NT2/D1 (cell line): ENCODE measurements at regions not wholly inside any gene's neighbourhood (a gene's known extent, or its start where the extent isn't known, plus 50 kb on each side); places are given as distances from the start of the nearest gene placed in this dataset.

Experiments
- SUZ12 ChIP-seq: IDR thresholded peaks from 2 replicates; pipeline ENCODE4 v1.6.1; 2011; ENCODE audit not compliant: insufficient read length, insufficient read depth; ENCODE audit errors: extremely low read depth
- YY1 ChIP-seq: IDR thresholded peaks from 2 replicates; pipeline ENCODE4 v1.6.1; 2011; ENCODE audit not compliant: insufficient read length, insufficient read depth

GRCh38 chrX:42399632-42400024 is 378.3 kb downstream of the PPP1R2C start:
- TF ChIP-seq YY1 (no peak), SUZ12 (no peak)
